DMS79 treated with DMSO at 0.1 percent for 48 hours (cell line): ENCODE measurements at regions not wholly inside any gene's neighbourhood (a gene's known extent, or its start where the extent isn't known, plus 50 kb on each side); places are given as distances from the start of the nearest gene placed in this dataset.
"Not testable (repeated sequence)": the region's sequence is repeated elsewhere in the genome, so short reads cannot be mapped to it uniquely, and the experiment has no call there.

Experiments used
- DNase-seq: peaks from one replicate; lab custom pipeline; 2025; lab: John Stamatoyannopoulos, UW

- DNase-seq: no peak
Observed at GRCh38 chr6:137969874-137970273, 102.8 kb downstream of the TNFAIP3 start.

GRCh38 chr6:137970368-137970767, 103.3 kb downstream of the TNFAIP3 start:
- no peak for DNase-seq

GRCh38 chr6:137973201-137973600, 106.1 kb downstream of the TNFAIP3 start:
- DNase-seq: no peak

- DNase-seq: peak; percentile 13
Observed at GRCh38 chr6:137975188-137975940, 108.3 kb downstream of the TNFAIP3 start.

- no peak for DNase-seq
Observed at GRCh38 chr6:137976430-137976829, 109.4 kb downstream of the TNFAIP3 start.

GRCh38 chr6:137977206-137977605, 110.1 kb downstream of the TNFAIP3 start:
- no peak for DNase-seq

- DNase-seq: no peak
Observed at GRCh38 chr6:137977814-137978213, 110.8 kb downstream of the TNFAIP3 start.

GRCh38 chr6:137978252-137978896, 111.3 kb downstream of the TNFAIP3 start:
- no peak for DNase-seq

- not testable (repeated sequence) for DNase-seq
Observed at GRCh38 chr6:137979263-137979662, 112.2 kb downstream of the TNFAIP3 start.

GRCh38 chr6:137980777-137981176, 113.7 kb downstream of the TNFAIP3 start:
- DNase-seq: no peak

- DNase-seq: no peak
Observed at GRCh38 chr6:137981758-137982157, 114.7 kb downstream of the TNFAIP3 start.

- DNase-seq: no peak
Observed at GRCh38 chr6:137982418-137983189, 115.5 kb downstream of the TNFAIP3 start.

- DNase-seq: no peak
Observed at GRCh38 chr6:137983269-137983668, 116.2 kb downstream of the TNFAIP3 start.

- no peak for DNase-seq
Observed at GRCh38 chr6:137989664-137990063, 117.6 kb downstream of the PERP start.

- no peak for DNase-seq
Observed at GRCh38 chr6:137995371-137995770, 111.8 kb downstream of the PERP start.

GRCh38 chr6:137998461-137999019, 108.7 kb downstream of the PERP start:
- DNase-seq: no peak

- DNase-seq: no peak
Observed at GRCh38 chr6:137999815-138000214, 107.4 kb downstream of the PERP start.

GRCh38 chr6:138000941-138001340, 106.3 kb downstream of the PERP start:
- DNase-seq: no peak

GRCh38 chr6:138001750-138002349, 105.4 kb downstream of the PERP start:
- peak; percentile 91 for DNase-seq

- peak; percentile 48 for DNase-seq
Observed at GRCh38 chr6:138004430-138005287, 102.6 kb downstream of the PERP start.

- no peak for DNase-seq
Observed at GRCh38 chr6:138005846-138006245, 101.4 kb downstream of the PERP start.
